GM23338 (cell line): ENCODE measurements at regions not wholly inside any gene's neighbourhood (a gene's known extent, or its start where the extent isn't known, plus 50 kb on each side); places are given as distances from the start of the nearest gene placed in this dataset.

Experiments
- ATAC-seq: fragments of 200-7000 bp; cut with Tn5 transposase; 3 replicates; pipeline ENCODE4 v1.9.1; 2020
- DNase-seq: peaks from one replicate; pipeline ENCODE4 v3.0.0-alpha.2; 2015; ENCODE audit warnings: low spot score
- H2AFZ ChIP-seq: fragments of 200-600 bp; sonication (generic); 2 replicates; pipeline ENCODE4 v1.8.0; 2016; ENCODE audit warnings: antibody characterized with exemption, mild to moderate bottlenecking, moderate library complexity
- H3F3A ChIP-seq: fragments of 200-600 bp; sonication (generic); replicated peaks from 2 replicates; pipeline ENCODE4 v1.8.0; 2017; ENCODE audit warnings: antibody characterized with exemption, mixed run types, low read depth
- H3K27ac ChIP-seq: fragments of 200-600 bp; sonication (generic); 2 replicates; pipeline ENCODE4 v1.6.1; 2016; ENCODE audit warnings: low read depth
- H3K27me3 ChIP-seq: fragments of 200-600 bp; sonication (generic); 2 replicates; pipeline ENCODE4 v1.8.0; 2016; ENCODE audit warnings: mild to moderate bottlenecking, mixed run types, moderate library complexity; ENCODE audit not compliant: insufficient read depth
- H3K36me3 ChIP-seq: fragments of 200-600 bp; sonication (generic); 2 replicates; pipeline ENCODE4 v1.8.0; 2016; ENCODE audit warnings: mild to moderate bottlenecking; ENCODE audit not compliant: insufficient read depth
- H3K4me1 ChIP-seq: fragments of 200-600 bp; sonication (generic); 2 replicates; pipeline ENCODE4 v1.8.0; 2016; ENCODE audit warnings: mild to moderate bottlenecking, moderate library complexity; ENCODE audit not compliant: insufficient read depth
- H3K4me2 ChIP-seq: fragments of 200-600 bp; sonication (generic); 2 replicates; pipeline ENCODE4 v1.7.1; 2017; ENCODE audit warnings: mixed run types
- H3K4me3 ChIP-seq: fragments of 200-600 bp; sonication (generic); 2 replicates; pipeline ENCODE4 v1.6.1; 2016; ENCODE audit warnings: mixed run types
- H3K79me2 ChIP-seq: fragments of 200-600 bp; sonication (generic); replicated peaks from 2 replicates; pipeline ENCODE4 v1.8.0; 2017; ENCODE audit warnings: mild to moderate bottlenecking; ENCODE audit not compliant: insufficient read depth
- H3K9me2 ChIP-seq: fragments of 200-600 bp; sonication (generic); 2 replicates; pipeline ENCODE4 v1.8.0; 2017; ENCODE audit not compliant: insufficient read depth
- H4K20me1 ChIP-seq: fragments of 200-600 bp; sonication (generic); replicated peaks from 2 replicates; pipeline ENCODE4 v1.8.0; 2017; ENCODE audit warnings: mild to moderate bottlenecking; ENCODE audit not compliant: insufficient read depth
- H3K27ac Mint-ChIP-seq: 2 replicates; pipeline ENCODE4 v1.8.0; 2020; ENCODE audit warnings: inconsistent platforms, mild to moderate bottlenecking, moderate library complexity, mixed read lengths
- H3K27me3 Mint-ChIP-seq: 3 replicates; pipeline ENCODE4 v1.8.0; 2022; ENCODE audit warnings: low read depth, mild to moderate bottlenecking, moderate library complexity, mixed read lengths, inconsistent platforms; ENCODE audit not compliant: insufficient read depth, poor library complexity
- H3K36me3 Mint-ChIP-seq: 3 replicates; pipeline ENCODE4 v1.8.0; 2021; ENCODE audit warnings: low read depth, mild to moderate bottlenecking, inconsistent platforms, moderate library complexity, mixed read lengths
- H3K4me1 Mint-ChIP-seq: 3 replicates; pipeline ENCODE4 v1.8.0; 2020; ENCODE audit warnings: mild to moderate bottlenecking, inconsistent platforms, mixed read lengths
- H3K4me3 Mint-ChIP-seq: 3 replicates; pipeline ENCODE4 v1.8.0; 2021; ENCODE audit warnings: moderate library complexity, mild to moderate bottlenecking, inconsistent platforms, mixed read lengths
- H3K9me3 Mint-ChIP-seq: 3 replicates; pipeline ENCODE4 v1.8.0; 2020; ENCODE audit warnings: moderate library complexity, mild to moderate bottlenecking, inconsistent platforms, mixed read lengths
- CREB1 ChIP-seq: fragments of 250-450 bp; sonication (Bioruptor Pico); IDR thresholded peaks from 2 replicates; pipeline ENCODE4 v1.5.0; 2020; ENCODE audit warnings: low read depth, mild to moderate bottlenecking, moderate library complexity
- JUNB ChIP-seq: IDR thresholded peaks from one replicate; pipeline ENCODE4 v1.6.1; 2016; ENCODE audit warnings: antibody characterized with exemption; ENCODE audit not compliant: unreplicated experiment
- NANOG ChIP-seq: IDR thresholded peaks from 2 replicates; pipeline ENCODE4 v1.6.1; 2016; ENCODE audit warnings: antibody characterized with exemption, borderline replicate concordance
- REST ChIP-seq: IDR thresholded peaks from one replicate; pipeline ENCODE4 v1.6.1; 2018; ENCODE audit warnings: antibody characterized with exemption; ENCODE audit not compliant: unreplicated experiment
- ZNF462 ChIP-seq: fragments of 250-450 bp; sonication (Bioruptor Pico); IDR thresholded peaks from 2 replicates; pipeline ENCODE4 v1.5.0; 2020; ENCODE audit warnings: mild to moderate bottlenecking, moderate library complexity
- TF ChIP-seq, protein P1 (sequence below): IDR thresholded peaks from 2 replicates; pipeline ENCODE4 v1.6.1; 2016; ENCODE audit warnings: antibody characterized with exemption

DNA sequence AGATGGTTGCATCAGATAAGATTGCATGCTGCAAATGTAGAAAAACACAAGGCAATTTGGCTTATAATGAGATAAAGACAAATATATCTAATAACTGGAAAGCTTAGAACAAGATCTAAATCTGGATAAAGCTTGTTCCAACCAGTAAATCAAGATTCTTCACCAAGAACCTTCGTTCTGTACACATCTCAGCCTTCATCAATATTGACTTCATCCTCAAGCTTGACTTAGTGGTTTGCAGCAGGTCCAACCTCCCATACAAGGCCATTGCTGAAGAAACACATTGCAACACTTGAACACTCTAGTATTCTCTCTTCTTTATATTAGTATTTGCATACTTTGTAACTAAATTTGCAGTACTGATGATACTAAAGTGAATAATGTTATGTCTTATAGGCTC lies 407.6 kb downstream of the TLL1 start:
- no peaks in the 10 kb centered on the region for H3K9me2 ChIP-seq
- H3K4me3 Mint-ChIP-seq, result no peak overlapping the region
- H3K27me3 ChIP-seq, result no peaks in the 10 kb centered on the region
- H3K27ac ChIP-seq, result no peak overlapping the region
- no peaks in the 10 kb centered on the region for H4K20me1 ChIP-seq
- TF ChIP-seq REST (no peak), NANOG (no peak), JUNB (no peak), CREB1 (CRISPR knock-in tag) (no peak)
- TF ChIP-seq, protein P1, sequence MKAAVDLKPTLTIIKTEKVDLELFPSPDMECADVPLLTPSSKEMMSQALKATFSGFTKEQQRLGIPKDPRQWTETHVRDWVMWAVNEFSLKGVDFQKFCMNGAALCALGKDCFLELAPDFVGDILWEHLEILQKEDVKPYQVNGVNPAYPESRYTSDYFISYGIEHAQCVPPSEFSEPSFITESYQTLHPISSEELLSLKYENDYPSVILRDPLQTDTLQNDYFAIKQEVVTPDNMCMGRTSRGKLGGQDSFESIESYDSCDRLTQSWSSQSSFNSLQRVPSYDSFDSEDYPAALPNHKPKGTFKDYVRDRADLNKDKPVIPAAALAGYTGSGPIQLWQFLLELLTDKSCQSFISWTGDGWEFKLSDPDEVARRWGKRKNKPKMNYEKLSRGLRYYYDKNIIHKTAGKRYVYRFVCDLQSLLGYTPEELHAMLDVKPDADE, result no peak
- no peaks in the 10 kb centered on the region for H3K27me3 Mint-ChIP-seq
- no peaks in the 10 kb centered on the region for H3K4me1 Mint-ChIP-seq
- no peaks in the 10 kb centered on the region for H3K4me1 ChIP-seq
- no peak overlapping the region for H2AFZ ChIP-seq
- no peak overlapping the region for H3K4me2 ChIP-seq
- ATAC-seq (no peak), DNase-seq (no peak)
- no peaks in the 10 kb centered on the region for H3K79me2 ChIP-seq
- H3K4me3 ChIP-seq, result no peak overlapping the region
- no peaks in the 10 kb centered on the region for H3K36me3 Mint-ChIP-seq
- H3F3A ChIP-seq, result no peaks in the 10 kb centered on the region
- H3K27ac Mint-ChIP-seq, result no peak overlapping the region
- H3K36me3 ChIP-seq, result no peaks in the 10 kb centered on the region
- no peaks in the 10 kb centered on the region for H3K9me3 Mint-ChIP-seq

- no peaks in the 10 kb centered on the region for H3K27me3 Mint-ChIP-seq
- Histone ChIP-seq H3K36me3 (no peaks in the 10 kb centered on the region), H3K27me3 (no peaks in the 10 kb centered on the region), H3K4me1 (no peaks in the 10 kb centered on the region), H3F3A (no peaks in the 10 kb centered on the region), H3K27ac (no peak overlapping the region), H3K9me2 (no peaks in the 10 kb centered on the region), H3K79me2 (no peaks in the 10 kb centered on the region), H2AFZ (no peak overlapping the region), H3K4me2 (no peak overlapping the region), H4K20me1 (no peaks in the 10 kb centered on the region), H3K4me3 (no peak overlapping the region)
- ATAC-seq, result no peak
- DNase-seq, result no peak
- H3K4me3 Mint-ChIP-seq, result no peak overlapping the region
- no peaks in the 10 kb centered on the region for H3K4me1 Mint-ChIP-seq
- no peaks in the 10 kb centered on the region for H3K9me3 Mint-ChIP-seq
- H3K36me3 Mint-ChIP-seq, result no peaks in the 10 kb centered on the region
- no peak overlapping the region for H3K27ac Mint-ChIP-seq
- TF ChIP-seq, protein P1, result no peak
- TF ChIP-seq JUNB, result no peak
- no peak for TF ChIP-seq ZNF462 (CRISPR knock-in tag)
These were observed 409.2 kb downstream of the TLL1 start for GRCh38 chr4:166282081-166282770.
